ENCODE measurements at regions not wholly inside any gene's neighbourhood (a gene's known extent, or its start where the extent isn't known, plus 50 kb on each side); places are given as distances from the start of the nearest gene placed in this dataset.

- Histone ChIP-seq H3K36me3 (ENCODE audit: insufficient read depth, low read length) (no peaks in the 10 kb centered on the region), H3K27ac (ENCODE audit: low read depth, low read length) (no peak overlapping the region), H3K9me3 (ENCODE audit: low read length) (no peaks in the 10 kb centered on the region), H3K27me3 (ENCODE audit: insufficient read depth, low read length, poor library complexity, severe bottlenecking) (no peaks in the 10 kb centered on the region), H3K4me1 (ENCODE audit: insufficient read depth, low read length) (no peaks in the 10 kb centered on the region), H3K4me3 (ENCODE audit: low read length) (no peak overlapping the region)
- DNase-seq: no peak
- no peaks in the 10 kb centered on the region for H3K4me1 Mint-ChIP-seq
- H3K27ac Mint-ChIP-seq: no peak overlapping the region
- CTCF ChIA-PET: no interaction called here
- peaks cover 4 to 37% of the 10 kb centered on the region in 2 donors for H3K27me3 Mint-ChIP-seq
- POLR2A ChIA-PET: no interaction called here
- H3K9me3 Mint-ChIP-seq: no peaks in the 10 kb centered on the region
- H3K4me3 Mint-ChIP-seq: no peak overlapping the region
- H3K36me3 Mint-ChIP-seq: no peaks in the 10 kb centered on the region
These were observed 163.3 kb upstream of the AKR1E2 start for GRCh38 chr10:4662576-4663161.

GRCh38 chr10:4661511-4662255, 164.3 kb upstream of the AKR1E2 start:
- H3K4me1 Mint-ChIP-seq: no peaks in the 10 kb centered on the region
- H3K27me3 Mint-ChIP-seq: peaks cover 4 to 37% of the 10 kb centered on the region in 2 donors
- no peaks in the 10 kb centered on the region for H3K36me3 Mint-ChIP-seq
- no peak overlapping the region for H3K27ac Mint-ChIP-seq
- no peak overlapping the region for H3K4me3 ChIP-seq (ENCODE audit: low read length)
- H3K27ac ChIP-seq (ENCODE audit: low read depth, low read length): no peak overlapping the region
- POLR2A ChIA-PET: no interaction called here
- no peaks in the 10 kb centered on the region for H3K4me1 ChIP-seq (ENCODE audit: insufficient read depth, low read length)
- H3K27me3 ChIP-seq (ENCODE audit: insufficient read depth, low read length, poor library complexity, severe bottlenecking): no peaks in the 10 kb centered on the region
- CTCF ChIA-PET: no interaction called here
- no peaks in the 10 kb centered on the region for H3K9me3 Mint-ChIP-seq
- no peak for DNase-seq
- H3K9me3 ChIP-seq (ENCODE audit: low read length): no peaks in the 10 kb centered on the region
- H3K36me3 ChIP-seq (ENCODE audit: insufficient read depth, low read length): no peaks in the 10 kb centered on the region
- H3K4me3 Mint-ChIP-seq: no peak overlapping the region

- Mint-ChIP-seq H3K4me1 (no peaks in the 10 kb centered on the region), H3K27ac (no peak overlapping the region), H3K9me3 (no peaks in the 10 kb centered on the region), H3K27me3 (peaks cover 4 to 37% of the 10 kb centered on the region in 2 donors), H3K4me3 (no peak overlapping the region), H3K36me3 (no peaks in the 10 kb centered on the region)
- H3K27me3 ChIP-seq (ENCODE audit: insufficient read depth, low read length, poor library complexity, severe bottlenecking): no peaks in the 10 kb centered on the region
- H3K4me3 ChIP-seq (ENCODE audit: low read length): no peak overlapping the region
- H3K27ac ChIP-seq (ENCODE audit: low read depth, low read length): no peak overlapping the region
- CTCF ChIA-PET: interaction anchor here (1.4 kb wide), 1 partner anchor 1461 kb away, joined by 4 read pairs; no protein-coding TSS in a partner anchor
- H3K9me3 ChIP-seq (ENCODE audit: low read length): no peaks in the 10 kb centered on the region
- H3K36me3 ChIP-seq (ENCODE audit: insufficient read depth, low read length): no peaks in the 10 kb centered on the region
- POLR2A ChIA-PET: interaction anchor here (0.7 kb wide), 1 partner anchor 1349 kb away, joined by 11 read pairs; no protein-coding TSS in a partner anchor
- DNase-seq: no peak
- H3K4me1 ChIP-seq (ENCODE audit: insufficient read depth, low read length): no peaks in the 10 kb centered on the region
These were observed 167.2 kb upstream of the AKR1E2 start for GRCh38 chr10:4658777-4659176.

- no peaks in the 10 kb centered on the region for H3K27me3 ChIP-seq (ENCODE audit: insufficient read depth, low read length, poor library complexity, severe bottlenecking)
- no peak overlapping the region for H3K27ac ChIP-seq (ENCODE audit: low read depth, low read length)
- H3K4me3 ChIP-seq (ENCODE audit: low read length): no peak overlapping the region
- ChIA-PET CTCF (interaction anchor here (0.6 to 2.1 kb wide), 16 partner anchors 8 to 1464 kb away, joined by 3 to 15 read pairs (median 3); no protein-coding TSS in a partner anchor), POLR2A (no interaction called here)
- no peak overlapping the region for H3K4me3 Mint-ChIP-seq
- peaks cover 8 to 11% (median 11%) of the 10 kb centered on the region in 3 donors for H3K4me1 Mint-ChIP-seq
- H3K27ac Mint-ChIP-seq: no peak overlapping the region
- H3K27me3 Mint-ChIP-seq: peaks cover 4 to 19% of the 10 kb centered on the region in 2 donors
- no peaks in the 10 kb centered on the region for H3K9me3 ChIP-seq (ENCODE audit: low read length)
- H3K36me3 Mint-ChIP-seq: no peaks in the 10 kb centered on the region
- no peaks in the 10 kb centered on the region for H3K9me3 Mint-ChIP-seq
- no peaks in the 10 kb centered on the region for H3K4me1 ChIP-seq (ENCODE audit: insufficient read depth, low read length)
- DNase-seq: peak; percentile 23 to 62 (median 30)
- H3K36me3 ChIP-seq (ENCODE audit: insufficient read depth, low read length): no peaks in the 10 kb centered on the region
These were observed 169.3 kb upstream of the AKR1E2 start for GRCh38 chr10:4656576-4657194.

- Histone ChIP-seq H3K4me3 (ENCODE audit: low read length) (no peak overlapping the region), H3K36me3 (ENCODE audit: insufficient read depth, low read length) (no peaks in the 10 kb centered on the region), H3K9me3 (ENCODE audit: low read length) (no peaks in the 10 kb centered on the region), H3K27ac (ENCODE audit: low read depth, low read length) (no peak overlapping the region), H3K27me3 (ENCODE audit: insufficient read depth, low read length, poor library complexity, severe bottlenecking) (no peaks in the 10 kb centered on the region), H3K4me1 (ENCODE audit: insufficient read depth, low read length) (no peaks in the 10 kb centered on the region)
- H3K4me3 Mint-ChIP-seq: no peak overlapping the region
- no peak overlapping the region for H3K27ac Mint-ChIP-seq
- H3K36me3 Mint-ChIP-seq: no peaks in the 10 kb centered on the region
- H3K9me3 Mint-ChIP-seq: no peaks in the 10 kb centered on the region
- H3K27me3 Mint-ChIP-seq: peaks cover 4 to 12% of the 10 kb centered on the region in 2 donors
- POLR2A ChIA-PET: no interaction called here
- CTCF ChIA-PET: interaction anchor here (1.0 to 1.7 kb wide), 2 partner anchors 1415 to 1458 kb away, joined by 5 read pairs; no protein-coding TSS in a partner anchor
- peaks cover 8 to 18% (median 17%) of the 10 kb centered on the region in 3 donors for H3K4me1 Mint-ChIP-seq
- DNase-seq: no peak
These were observed 170.1 kb upstream of the AKR1E2 start for GRCh38 chr10:4655879-4656278.

GRCh38 chr10:4655406-4655805, 170.6 kb upstream of the AKR1E2 start:
- Mint-ChIP-seq H3K4me1 (peaks cover 8 to 18% (median 17%) of the 10 kb centered on the region in 3 donors), H3K9me3 (no peaks in the 10 kb centered on the region), H3K4me3 (no peak overlapping the region), H3K36me3 (no peaks in the 10 kb centered on the region), H3K27me3 (peaks cover 2 to 12% of the 10 kb centered on the region in 2 donors), H3K27ac (no peak overlapping the region)
- ChIA-PET CTCF (interaction anchor here (1.0 to 1.7 kb wide), 3 partner anchors 695 to 1458 kb away, joined by 3 to 5 read pairs (median 5); no protein-coding TSS in a partner anchor), POLR2A (interaction anchor here (0.7 kb wide), 1 partner anchor 733 kb away, joined by 4 read pairs; no protein-coding TSS in a partner anchor)
- no peaks in the 10 kb centered on the region for H3K27me3 ChIP-seq (ENCODE audit: insufficient read depth, low read length, poor library complexity, severe bottlenecking)
- no peaks in the 10 kb centered on the region for H3K9me3 ChIP-seq (ENCODE audit: low read length)
- no peak for DNase-seq
- no peaks in the 10 kb centered on the region for H3K36me3 ChIP-seq (ENCODE audit: insufficient read depth, low read length)
- H3K4me3 ChIP-seq (ENCODE audit: low read length): no peak overlapping the region
- no peak overlapping the region for H3K27ac ChIP-seq (ENCODE audit: low read depth, low read length)
- H3K4me1 ChIP-seq (ENCODE audit: insufficient read depth, low read length): no peaks in the 10 kb centered on the region

- Histone ChIP-seq H3K36me3 (ENCODE audit: insufficient read depth, low read length) (no peaks in the 10 kb centered on the region), H3K9me3 (ENCODE audit: low read length) (no peaks in the 10 kb centered on the region), H3K4me1 (ENCODE audit: insufficient read depth, low read length) (no peaks in the 10 kb centered on the region), H3K27ac (ENCODE audit: low read depth, low read length) (no peak overlapping the region), H3K4me3 (ENCODE audit: low read length) (no peak overlapping the region), H3K27me3 (ENCODE audit: insufficient read depth, low read length, poor library complexity, severe bottlenecking) (no peaks in the 10 kb centered on the region)
- no peaks in the 10 kb centered on the region for H3K9me3 Mint-ChIP-seq
- H3K27ac Mint-ChIP-seq: no peak overlapping the region
- no peaks in the 10 kb centered on the region for H3K36me3 Mint-ChIP-seq
- POLR2A ChIA-PET: interaction anchor here (0.7 kb wide), 1 partner anchor 732 kb away, joined by 4 read pairs; no protein-coding TSS in a partner anchor
- peaks cover 8 to 24% (median 18%) of the 10 kb centered on the region in 3 donors for H3K4me1 Mint-ChIP-seq
- CTCF ChIA-PET: interaction anchor here (1.2 to 1.7 kb wide), 2 partner anchors 694 to 1457 kb away, joined by 3 to 5 read pairs; no protein-coding TSS in a partner anchor
- peaks cover 0 to 6% of the 10 kb centered on the region in 2 donors for H3K27me3 Mint-ChIP-seq
- DNase-seq: no peak
- no peak overlapping the region for H3K4me3 Mint-ChIP-seq
These were observed 171.5 kb upstream of the AKR1E2 start for GRCh38 chr10:4654496-4654895.

- ChIA-PET POLR2A (no interaction called here), CTCF (interaction anchor here (1.4 kb wide), 1 partner anchor 1456 kb away, joined by 5 read pairs; no protein-coding TSS in a partner anchor)
- no peak overlapping the region for H3K27ac ChIP-seq (ENCODE audit: low read depth, low read length)
- peaks cover 8 to 24% (median 18%) of the 10 kb centered on the region in 3 donors for H3K4me1 Mint-ChIP-seq
- H3K4me3 ChIP-seq (ENCODE audit: low read length): no peak overlapping the region
- H3K27me3 Mint-ChIP-seq: no peaks in the 10 kb centered on the region
- no peaks in the 10 kb centered on the region for H3K27me3 ChIP-seq (ENCODE audit: insufficient read depth, low read length, poor library complexity, severe bottlenecking)
- no peaks in the 10 kb centered on the region for H3K36me3 Mint-ChIP-seq
- no peak overlapping the region for H3K4me3 Mint-ChIP-seq
- H3K4me1 ChIP-seq (ENCODE audit: insufficient read depth, low read length): no peaks in the 10 kb centered on the region
- no peaks in the 10 kb centered on the region for H3K36me3 ChIP-seq (ENCODE audit: insufficient read depth, low read length)
- no peak for DNase-seq
- no peaks in the 10 kb centered on the region for H3K9me3 ChIP-seq (ENCODE audit: low read length)
- no peaks in the 10 kb centered on the region for H3K9me3 Mint-ChIP-seq
- no peak overlapping the region for H3K27ac Mint-ChIP-seq
These were observed 172.8 kb upstream of the AKR1E2 start for GRCh38 chr10:4653160-4653559.

All from CD8-positive, alpha-beta memory T cell (primary cell).